ENCODE measurements at regions not wholly inside any gene's neighbourhood (a gene's known extent, or its start where the extent isn't known, plus 50 kb on each side); places are given as distances from the start of the nearest gene placed in this dataset.
"Not testable (repeated sequence)": the region's sequence is repeated elsewhere in the genome, so short reads cannot be mapped to it uniquely, and the experiment has no call there.

GRCh38 chr2:111474198-111474705 lies 353.5 kb downstream of the BCL2L11 start:
- POLR2A ChIA-PET; H3K4me3 Mint-ChIP-seq; H3K9me3 Mint-ChIP-seq (ENCODE audit: insufficient read depth); H3K9ac ChIP-seq (ENCODE audit: low read length); H3K36me3 ChIP-seq (replicated peaks in 1 of 2; ENCODE audit: control extremely low read depth in 1 of 2, control insufficient read depth in 1 of 2, extremely low read depth in 1 of 2, insufficient read depth in 2 of 2, low read length in 1 of 2); H3K4me2 ChIP-seq (replicated peaks; ENCODE audit: low read depth, low read length, poor library complexity, severe bottlenecking); CTCF ChIA-PET; H3K27ac Mint-ChIP-seq; H3K27ac ChIP-seq (ENCODE audit: low read length in 2 of 2); H3K27me3 Mint-ChIP-seq; H3K9me3 ChIP-seq (ENCODE audit: control extremely low read depth in 1 of 3, control insufficient read depth in 2 of 3, insufficient read depth in 1 of 3, low read length in 2 of 3); H3K27me3 ChIP-seq (replicated peaks in 1 of 4; ENCODE audit: control extremely low read depth in 1 of 4, control insufficient read depth in 3 of 4, insufficient read depth in 4 of 4, low read length in 3 of 4); H3K4me3 ChIP-seq (ENCODE audit: control extremely low read depth in 1 of 5, extremely low read depth in 1 of 5, insufficient read depth in 1 of 5, low read depth in 2 of 5, low read length in 4 of 5); H2AFZ ChIP-seq (ENCODE audit: insufficient read depth, low read depth, low read length, poor library complexity, severe bottlenecking); H3K4me1 ChIP-seq (ENCODE audit: control insufficient read depth in 2 of 2, insufficient read depth in 2 of 2, low read length in 2 of 2); intact Hi-C loops (cut with micrococcal nuclease); H3K79me2 ChIP-seq (ENCODE audit: control insufficient read depth, insufficient read depth, low read length); H4K20me1 ChIP-seq (ENCODE audit: control insufficient read depth, insufficient read depth, low read length, poor library complexity, severe bottlenecking): not testable (repeated sequence)
- no CpG with 5 or more reads among the region's 8 CpGs for WGBS (ENCODE audit: insufficient coverage)
- peaks cover 10% of the 10 kb centered on the region for H3K4me1 Mint-ChIP-seq
- DNase-seq (peak; percentile 20), ATAC-seq (ENCODE audit: low read depth) (peak; percentile 69)

GRCh38 chr2:111478335-111478734 lies 357.6 kb downstream of the BCL2L11 start:
- H3K4me3 ChIP-seq (ENCODE audit: control extremely low read depth in 1 of 5, extremely low read depth in 1 of 5, insufficient read depth in 1 of 5, low read depth in 2 of 5, low read length in 4 of 5); H2AFZ ChIP-seq (ENCODE audit: insufficient read depth, low read depth, low read length, poor library complexity, severe bottlenecking); H4K20me1 ChIP-seq (ENCODE audit: control insufficient read depth, insufficient read depth, low read length, poor library complexity, severe bottlenecking); H3K4me2 ChIP-seq (replicated peaks; ENCODE audit: low read depth, low read length, poor library complexity, severe bottlenecking); H3K27ac ChIP-seq (ENCODE audit: low read length in 2 of 2); H3K27me3 Mint-ChIP-seq; H3K36me3 ChIP-seq (replicated peaks in 1 of 2; ENCODE audit: control extremely low read depth in 1 of 2, control insufficient read depth in 1 of 2, extremely low read depth in 1 of 2, insufficient read depth in 2 of 2, low read length in 1 of 2); POLR2A ChIA-PET; DNase-seq; H3K27ac Mint-ChIP-seq; ATAC-seq (ENCODE audit: low read depth); H3K79me2 ChIP-seq (ENCODE audit: control insufficient read depth, insufficient read depth, low read length); H3K4me3 Mint-ChIP-seq; H3K9me3 Mint-ChIP-seq (ENCODE audit: insufficient read depth); CTCF ChIA-PET; intact Hi-C loops (cut with micrococcal nuclease); H3K27me3 ChIP-seq (replicated peaks in 1 of 4; ENCODE audit: control extremely low read depth in 1 of 4, control insufficient read depth in 3 of 4, insufficient read depth in 4 of 4, low read length in 3 of 4); H3K9me3 ChIP-seq (ENCODE audit: control extremely low read depth in 1 of 3, control insufficient read depth in 2 of 3, insufficient read depth in 1 of 3, low read length in 2 of 3); H3K9ac ChIP-seq (ENCODE audit: low read length): not testable (repeated sequence)
- peaks cover 0 to 16% of the 10 kb centered on the region in 2 donors for H3K4me1 ChIP-seq (ENCODE audit: control insufficient read depth in 2 of 2, insufficient read depth in 2 of 2, low read length in 2 of 2)
- peaks cover 18% of the 10 kb centered on the region for H3K4me1 Mint-ChIP-seq
- no CpG with 5 or more reads among the region's 3 CpGs for WGBS (ENCODE audit: insufficient coverage)

DNA sequence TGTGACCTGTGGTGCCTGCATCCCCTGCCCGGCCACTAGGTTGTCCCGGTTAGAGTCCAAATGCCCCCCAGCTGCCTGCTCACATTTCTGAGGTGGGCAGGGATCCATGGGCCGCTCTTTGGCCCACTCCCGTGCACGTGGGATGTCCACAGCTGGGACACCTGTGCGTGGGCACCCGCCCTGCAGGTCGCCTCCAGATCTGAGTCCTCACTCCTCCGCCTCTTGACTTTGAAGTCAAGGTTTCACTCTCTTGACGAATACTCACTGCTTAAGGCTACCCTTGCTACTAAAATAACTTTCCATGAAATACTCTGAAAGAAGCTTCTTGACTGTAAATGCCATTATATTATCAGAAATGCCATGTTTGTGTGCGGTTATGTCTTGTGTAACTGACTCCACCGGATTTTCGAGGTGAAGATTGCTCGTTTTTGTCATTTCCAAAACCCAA lies 358.2 kb downstream of the BCL2L11 start:
- H3K27ac Mint-ChIP-seq; H3K79me2 ChIP-seq (ENCODE audit: control insufficient read depth, insufficient read depth, low read length); H3K9ac ChIP-seq (ENCODE audit: low read length); H3K27me3 Mint-ChIP-seq; H3K27ac ChIP-seq (ENCODE audit: low read length in 2 of 2); H3K9me3 Mint-ChIP-seq (ENCODE audit: insufficient read depth); CTCF ChIA-PET; intact Hi-C loops (cut with micrococcal nuclease); H2AFZ ChIP-seq (ENCODE audit: insufficient read depth, low read depth, low read length, poor library complexity, severe bottlenecking); POLR2A ChIA-PET; H3K27me3 ChIP-seq (replicated peaks in 1 of 4; ENCODE audit: control extremely low read depth in 1 of 4, control insufficient read depth in 3 of 4, insufficient read depth in 4 of 4, low read length in 3 of 4); H3K9me3 ChIP-seq (ENCODE audit: control extremely low read depth in 1 of 3, control insufficient read depth in 2 of 3, insufficient read depth in 1 of 3, low read length in 2 of 3); H3K4me2 ChIP-seq (replicated peaks; ENCODE audit: low read depth, low read length, poor library complexity, severe bottlenecking); H4K20me1 ChIP-seq (ENCODE audit: control insufficient read depth, insufficient read depth, low read length, poor library complexity, severe bottlenecking); H3K36me3 ChIP-seq (replicated peaks in 1 of 2; ENCODE audit: control extremely low read depth in 1 of 2, control insufficient read depth in 1 of 2, extremely low read depth in 1 of 2, insufficient read depth in 2 of 2, low read length in 1 of 2): not testable (repeated sequence)
- peak; percentile 21 for DNase-seq
- Mint-ChIP-seq H3K4me3 (peak overlapping the region; percentile 60), H3K4me1 (peaks cover 17% of the 10 kb centered on the region)
- H3K4me1 ChIP-seq (ENCODE audit: control insufficient read depth in 2 of 2, insufficient read depth in 2 of 2, low read length in 2 of 2) = peaks cover 0 to 16% of the 10 kb centered on the region in 2 donors
- WGBS (ENCODE audit: insufficient coverage) = 69% methylated on average over 2 of the region's 14 CpGs
- peak; percentile 21 for ATAC-seq (ENCODE audit: low read depth)
- H3K4me3 ChIP-seq (ENCODE audit: control extremely low read depth in 1 of 5, extremely low read depth in 1 of 5, insufficient read depth in 1 of 5, low read depth in 2 of 5, low read length in 4 of 5) = peak overlapping the region in 2 of 5 experiments; percentile 12 to 24

GRCh38 chr2:111480016-111480625 lies 359.4 kb downstream of the BCL2L11 start:
- H3K4me3 ChIP-seq (ENCODE audit: control extremely low read depth in 1 of 5, extremely low read depth in 1 of 5, insufficient read depth in 1 of 5, low read depth in 2 of 5, low read length in 4 of 5); H3K9me3 ChIP-seq (ENCODE audit: control extremely low read depth in 1 of 3, control insufficient read depth in 2 of 3, insufficient read depth in 1 of 3, low read length in 2 of 3); H4K20me1 ChIP-seq (ENCODE audit: control insufficient read depth, insufficient read depth, low read length, poor library complexity, severe bottlenecking); CTCF ChIA-PET; intact Hi-C loops (cut with micrococcal nuclease); H3K27ac Mint-ChIP-seq; H3K4me2 ChIP-seq (replicated peaks; ENCODE audit: low read depth, low read length, poor library complexity, severe bottlenecking); H3K36me3 ChIP-seq (replicated peaks in 1 of 2; ENCODE audit: control extremely low read depth in 1 of 2, control insufficient read depth in 1 of 2, extremely low read depth in 1 of 2, insufficient read depth in 2 of 2, low read length in 1 of 2); ATAC-seq (ENCODE audit: low read depth); H3K27ac ChIP-seq (ENCODE audit: low read length in 2 of 2); H3K79me2 ChIP-seq (ENCODE audit: control insufficient read depth, insufficient read depth, low read length); H3K9ac ChIP-seq (ENCODE audit: low read length); POLR2A ChIA-PET; H3K27me3 ChIP-seq (replicated peaks in 1 of 4; ENCODE audit: control extremely low read depth in 1 of 4, control insufficient read depth in 3 of 4, insufficient read depth in 4 of 4, low read length in 3 of 4); H2AFZ ChIP-seq (ENCODE audit: insufficient read depth, low read depth, low read length, poor library complexity, severe bottlenecking); H3K27me3 Mint-ChIP-seq; H3K4me3 Mint-ChIP-seq; H3K9me3 Mint-ChIP-seq (ENCODE audit: insufficient read depth): not testable (repeated sequence)
- H3K4me1 ChIP-seq (ENCODE audit: control insufficient read depth in 2 of 2, insufficient read depth in 2 of 2, low read length in 2 of 2) = peaks cover 0 to 13% of the 10 kb centered on the region in 2 donors
- 56% methylated on average over 5 of the region's 10 CpGs for whole genome bisulfite sequencing (ENCODE audit: insufficient coverage)
- DNase-seq = peak; percentile 21
- peaks cover 15% of the 10 kb centered on the region for H3K4me1 Mint-ChIP-seq
